HG02981 (cell line): ENCODE measurements at regions not wholly inside any gene's neighbourhood (a gene's known extent, or its start where the extent isn't known, plus 50 kb on each side); places are given as distances from the start of the nearest gene placed in this dataset.

ENCODE experiments used
- ATAC-seq: cut with Tn5 transposase; IDR thresholded peaks from one replicate; pipeline ENCODE4 v1.9.1; 2021; ENCODE audit warnings: mild to moderate bottlenecking, moderate library complexity; ENCODE audit not compliant: unreplicated experiment

DNA sequence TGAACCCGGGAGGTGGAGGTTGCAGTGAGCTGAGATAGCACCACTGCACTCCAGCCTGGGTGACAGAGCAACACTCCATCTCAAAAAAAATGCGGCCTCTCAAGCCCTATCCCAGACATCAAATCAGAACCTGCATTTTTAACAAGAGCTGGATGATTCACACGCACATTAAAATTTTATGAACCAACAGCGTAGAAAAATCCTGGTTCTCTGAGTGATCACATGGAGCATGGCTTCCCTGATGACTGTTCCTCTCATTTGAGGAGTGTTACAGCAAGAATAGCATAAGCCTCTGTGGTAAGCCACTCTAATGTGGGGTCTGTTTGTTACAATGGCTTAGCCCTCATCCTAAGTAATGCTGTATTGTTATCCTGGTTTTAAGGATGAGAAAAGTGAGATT is 163.6 kb downstream of the BRMS1L start:
- ATAC-seq: no peak

DNA sequence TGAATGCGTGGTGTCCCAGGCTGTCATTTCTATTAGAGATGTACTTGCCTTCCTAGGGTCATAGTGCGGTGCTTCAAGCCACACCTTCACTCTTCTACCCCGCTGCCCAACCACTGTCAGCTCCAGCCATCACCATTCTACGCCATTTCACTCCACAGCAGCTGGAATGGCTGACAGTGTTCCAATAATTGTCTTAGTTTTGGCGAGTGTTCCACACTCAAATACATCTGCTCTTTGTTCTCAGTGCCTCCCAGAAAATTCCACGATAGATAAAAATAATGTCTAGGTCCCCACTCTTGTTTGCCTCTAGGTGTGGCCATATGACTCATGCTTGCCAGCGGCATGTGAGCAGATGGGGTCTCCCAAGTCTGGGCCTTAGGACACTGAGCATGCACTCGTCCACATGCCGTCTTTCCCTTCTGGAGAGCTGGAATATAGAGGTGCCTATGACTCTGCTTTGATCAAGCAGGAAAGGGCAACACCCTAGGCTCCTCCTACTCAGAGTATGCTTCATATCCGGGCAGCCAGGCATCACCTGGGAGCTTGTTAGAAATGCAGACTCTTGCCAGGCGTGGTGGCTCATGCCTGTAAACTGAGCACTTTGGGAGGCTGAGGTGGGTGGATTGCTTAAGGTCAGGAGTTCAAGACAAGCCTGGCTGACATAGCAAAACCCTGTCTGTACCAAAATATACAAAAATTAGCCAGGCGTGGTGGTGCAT is 163.0 kb downstream of the BRMS1L start:
- ATAC-seq: no peak

DNA sequence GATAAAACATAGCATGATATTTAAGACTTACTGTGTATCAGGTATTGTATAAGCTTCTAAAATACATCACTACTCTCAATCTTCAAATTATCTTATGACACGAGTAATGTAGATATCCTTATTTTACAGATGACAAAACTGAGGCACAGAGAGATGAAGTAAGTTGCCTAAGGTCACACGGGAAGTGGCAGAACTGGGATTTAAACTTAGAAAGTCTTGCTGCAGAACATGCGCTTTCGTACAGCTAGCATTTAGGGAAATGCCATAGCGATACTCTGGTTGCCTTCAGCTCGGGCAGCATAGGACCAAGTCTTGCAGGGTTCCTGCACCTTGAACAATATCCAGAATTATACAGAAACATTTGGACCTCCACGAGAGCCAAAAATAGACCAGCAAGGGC is 162.4 kb downstream of the BRMS1L start:
- ATAC-seq: no peak

DNA sequence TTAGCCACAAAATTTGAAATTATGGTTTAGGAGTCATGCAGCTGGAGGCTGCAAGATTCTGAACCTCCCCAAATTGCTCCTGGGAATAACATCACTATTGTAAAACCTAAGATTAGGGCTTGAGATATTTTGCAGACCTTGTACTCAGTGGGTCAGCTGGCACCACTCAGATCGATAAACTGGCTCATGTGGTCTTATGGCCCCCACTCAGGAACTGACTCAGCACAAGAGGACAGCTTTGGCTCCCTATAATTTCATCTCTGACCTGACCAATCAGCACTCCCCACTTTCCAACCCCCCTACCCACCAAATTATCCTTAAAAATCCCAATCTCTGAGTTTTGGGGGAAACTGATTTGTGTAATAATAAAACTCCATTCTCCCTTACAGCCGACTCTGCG is 161.6 kb downstream of the BRMS1L start:
- ATAC-seq: no peak

DNA sequence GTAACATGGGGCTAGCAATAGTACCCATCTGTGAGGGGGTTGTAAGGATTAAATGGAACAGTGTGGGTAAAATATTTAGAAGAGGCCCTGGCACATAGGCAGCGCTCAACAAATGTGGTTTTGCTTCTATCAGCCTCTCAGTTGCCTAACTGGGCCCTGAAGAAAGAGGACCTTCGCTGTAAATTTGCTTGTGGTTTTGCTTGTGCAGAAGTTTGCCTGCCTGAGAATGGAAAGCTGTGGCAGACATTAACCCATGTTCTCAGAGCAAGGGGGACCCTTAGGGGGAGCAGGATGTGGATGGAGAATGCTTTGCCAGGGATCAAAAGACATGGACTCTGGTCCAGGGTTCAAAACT is 160.1 kb downstream of the BRMS1L start:
- ATAC-seq: no peak

DNA sequence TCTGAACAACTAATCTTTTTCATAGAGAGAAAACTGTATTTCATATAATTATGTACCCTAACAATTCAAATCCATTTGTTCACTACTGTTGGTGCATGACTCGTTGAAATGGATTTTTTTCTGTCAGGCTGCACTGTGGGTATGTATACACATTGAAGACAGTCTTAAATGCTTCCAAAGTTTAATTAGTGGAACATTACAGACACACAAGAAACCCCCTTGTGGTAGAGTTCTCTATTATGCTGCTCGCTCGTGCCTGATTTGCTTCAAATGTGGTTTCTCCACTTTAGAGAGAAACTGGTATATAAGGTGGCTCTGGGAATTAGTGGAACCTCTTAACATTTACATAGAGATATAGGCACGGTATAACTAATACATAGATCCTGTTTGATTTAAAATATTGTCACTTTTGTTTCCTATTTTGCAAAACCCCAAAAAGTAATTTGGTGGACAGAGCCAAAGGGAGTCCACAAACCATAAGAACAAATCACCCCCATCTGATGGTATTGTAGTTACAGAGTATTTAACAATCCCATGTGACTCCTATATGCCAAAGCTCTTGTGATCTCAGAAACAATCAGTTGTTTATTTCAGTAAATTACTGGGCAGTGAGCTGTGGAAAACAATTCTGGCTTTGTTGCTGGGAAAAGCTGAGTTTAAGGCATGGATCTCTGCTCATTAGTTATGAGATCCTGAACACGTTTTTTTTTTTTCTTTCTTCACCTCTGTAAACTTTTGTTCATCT is 159.5 kb downstream of the BRMS1L start:
- peak; percentile 52 for ATAC-seq

DNA sequence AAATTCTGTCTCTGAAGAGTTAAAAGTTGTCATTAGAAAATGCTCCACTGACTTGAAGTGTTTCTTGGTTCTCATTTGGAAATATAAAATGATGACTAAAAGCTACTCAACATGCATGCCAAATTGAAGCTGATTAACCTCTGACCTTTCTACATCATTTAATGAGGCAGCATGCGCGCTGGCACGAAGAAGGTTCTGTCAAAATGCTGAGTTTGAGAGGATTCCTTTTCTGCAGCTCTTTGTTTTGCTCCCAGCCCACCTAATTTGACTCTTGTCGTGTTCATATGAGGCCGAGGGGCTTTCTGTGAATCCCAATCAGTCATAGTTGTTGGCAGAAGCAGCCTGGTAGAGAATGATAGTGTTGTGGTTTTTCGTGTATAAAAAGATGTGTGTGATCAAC is 153.4 kb downstream of the BRMS1L start:
- no peak for ATAC-seq

DNA sequence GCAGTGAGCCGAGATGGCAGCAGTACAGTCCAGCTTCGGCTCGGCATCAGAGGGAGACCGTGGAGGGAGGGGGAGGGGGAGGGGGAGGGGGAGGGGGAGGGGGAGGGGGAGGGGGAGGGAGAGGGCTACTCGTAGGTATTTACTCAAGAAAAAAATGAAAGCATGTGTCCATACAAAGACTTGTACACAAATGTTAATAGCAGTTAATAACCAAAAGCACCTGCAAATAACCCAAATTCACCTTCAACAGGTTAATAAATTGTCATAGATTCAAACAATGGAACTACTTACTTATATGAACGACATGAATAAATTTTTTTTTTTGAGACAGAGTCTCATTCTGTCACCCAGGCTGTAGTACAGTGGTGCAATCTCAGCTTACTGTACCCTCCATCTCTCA is 152.4 kb downstream of the BRMS1L start:
- ATAC-seq: no peak

DNA sequence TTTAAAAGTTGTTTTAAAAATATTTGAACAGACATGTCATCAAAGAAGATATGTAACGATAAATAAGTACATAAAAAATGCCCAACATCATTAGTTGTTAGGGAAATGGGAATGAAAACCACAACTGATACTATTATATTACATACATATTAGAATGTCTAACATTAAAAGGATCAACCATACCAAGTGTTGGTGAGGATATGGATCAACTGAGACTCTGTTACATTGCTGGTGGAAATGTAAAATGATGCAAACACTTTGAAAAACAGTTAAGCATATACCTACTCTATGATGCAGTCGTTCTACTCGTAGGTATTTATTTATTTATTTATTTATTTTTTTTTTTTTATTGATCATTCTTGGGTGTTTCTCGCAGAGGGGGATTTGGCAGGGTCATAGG is 149.7 kb downstream of the BRMS1L start:
- ATAC-seq: no peak

DNA sequence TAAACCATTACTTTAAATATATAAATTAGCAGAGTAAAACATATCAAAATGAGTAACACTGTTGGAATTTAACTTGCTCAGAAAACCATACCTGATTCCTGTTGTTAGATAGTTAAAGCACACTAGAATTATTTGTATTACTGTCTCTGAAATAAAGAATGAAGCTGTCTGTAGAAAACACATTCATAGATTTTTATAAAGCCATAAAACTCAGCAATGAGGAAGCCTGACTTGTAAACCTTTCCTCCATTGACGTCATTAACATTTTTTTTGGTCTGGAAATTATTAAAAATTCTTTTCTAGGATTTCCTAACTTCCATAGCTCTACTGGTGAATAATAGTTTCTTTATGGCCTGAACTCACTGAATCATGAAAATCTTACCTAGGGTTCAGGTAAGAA is 147.6 kb downstream of the BRMS1L start:
- ATAC-seq: no peak

DNA sequence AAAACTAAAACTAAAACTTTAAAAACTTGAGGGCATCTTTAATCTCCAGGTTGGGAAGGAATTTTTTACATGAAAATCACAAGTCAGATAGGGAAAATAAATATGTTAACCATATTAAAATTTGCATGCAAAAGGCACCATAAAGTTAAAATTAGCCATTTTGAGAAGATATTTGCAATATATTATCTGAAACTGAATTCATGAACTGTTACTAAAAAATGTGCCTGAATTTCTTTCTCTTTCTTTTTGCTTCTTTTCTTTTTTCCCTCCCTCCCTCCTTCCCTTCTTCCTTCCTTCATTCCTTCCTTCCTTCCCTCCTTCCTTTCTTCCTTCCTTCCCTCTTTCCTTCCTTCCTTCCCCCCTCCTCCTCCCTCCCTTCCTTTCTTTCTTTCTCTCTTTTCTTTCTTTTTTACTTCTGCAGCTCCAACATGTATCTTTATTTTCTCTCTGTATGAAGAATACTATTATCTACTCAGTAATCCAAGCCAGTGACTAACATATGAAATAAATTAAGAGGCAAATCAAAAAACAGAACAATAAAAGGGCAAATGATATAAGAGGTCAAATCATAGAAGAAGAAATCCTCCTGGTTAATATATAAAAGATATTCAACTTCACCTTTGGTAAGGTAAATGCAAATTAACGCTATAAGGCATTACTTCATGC is 146.0 kb downstream of the BRMS1L start:
- ATAC-seq: no peak

DNA sequence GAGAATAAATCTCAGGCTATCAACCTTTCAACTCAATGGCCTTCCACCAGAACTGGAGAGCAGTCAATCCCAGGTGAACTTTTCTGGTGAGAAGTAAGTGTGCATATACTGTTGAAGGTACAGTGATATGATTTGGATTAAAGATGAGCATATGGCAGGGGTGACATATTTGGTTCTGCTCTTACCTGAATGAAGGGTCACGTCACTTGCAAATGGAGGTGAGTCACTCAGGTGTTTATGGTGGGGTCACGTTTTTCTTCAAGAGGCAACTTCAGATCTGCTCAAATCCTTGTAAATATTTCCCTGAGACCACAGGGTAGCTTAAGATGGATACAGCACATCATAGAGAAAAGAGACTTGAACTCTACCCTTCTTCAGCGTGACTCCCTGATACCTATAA is 143.2 kb downstream of the BRMS1L start:
- no peak for ATAC-seq

DNA sequence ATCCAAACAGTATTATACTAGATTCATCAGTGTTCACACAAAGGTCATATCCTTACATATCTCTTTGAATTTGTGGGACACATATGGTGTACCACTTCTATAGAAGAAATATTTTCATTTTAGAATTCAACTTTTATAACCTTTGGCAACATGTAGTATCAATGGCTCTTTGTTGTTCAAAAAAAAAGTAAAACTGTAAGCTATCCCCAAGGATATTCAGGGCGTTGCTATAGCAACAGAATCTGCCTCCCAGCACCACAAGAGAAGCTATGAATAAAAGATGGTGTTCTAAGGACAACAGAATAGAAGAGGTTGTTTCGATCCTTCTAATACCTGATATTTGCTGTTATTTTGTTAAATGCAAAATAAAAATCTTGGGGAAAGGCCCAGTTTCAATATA is 139.3 kb downstream of the BRMS1L start:
- no peak for ATAC-seq

DNA sequence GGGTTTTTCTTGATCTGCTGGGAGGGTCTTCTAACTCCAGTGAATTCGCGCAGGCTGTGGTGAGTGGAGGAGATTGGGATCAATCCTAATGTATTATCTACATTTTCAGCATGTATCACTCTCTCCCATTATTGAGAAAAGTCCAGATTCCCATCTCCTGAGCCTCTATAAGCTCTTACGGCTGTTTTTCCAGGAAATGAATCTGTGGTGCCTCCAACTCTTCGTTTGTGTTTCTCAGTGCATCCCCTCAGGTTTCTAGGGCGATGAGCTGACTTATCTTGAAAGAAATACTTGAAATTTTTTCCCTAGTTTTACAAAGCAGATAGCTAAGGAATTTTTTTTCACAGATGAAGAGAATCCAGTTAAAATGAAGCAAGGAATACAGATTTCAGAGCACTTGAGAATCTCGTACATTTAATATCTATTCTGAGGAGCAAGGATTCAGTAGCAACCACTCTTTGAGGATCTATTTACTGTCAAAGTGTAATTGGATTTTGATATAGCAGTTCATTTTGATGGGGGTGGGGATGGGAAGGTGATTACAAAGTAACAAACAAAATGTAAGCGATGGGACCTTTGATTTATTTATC is 138.7 kb downstream of the BRMS1L start:
- no peak for ATAC-seq

DNA sequence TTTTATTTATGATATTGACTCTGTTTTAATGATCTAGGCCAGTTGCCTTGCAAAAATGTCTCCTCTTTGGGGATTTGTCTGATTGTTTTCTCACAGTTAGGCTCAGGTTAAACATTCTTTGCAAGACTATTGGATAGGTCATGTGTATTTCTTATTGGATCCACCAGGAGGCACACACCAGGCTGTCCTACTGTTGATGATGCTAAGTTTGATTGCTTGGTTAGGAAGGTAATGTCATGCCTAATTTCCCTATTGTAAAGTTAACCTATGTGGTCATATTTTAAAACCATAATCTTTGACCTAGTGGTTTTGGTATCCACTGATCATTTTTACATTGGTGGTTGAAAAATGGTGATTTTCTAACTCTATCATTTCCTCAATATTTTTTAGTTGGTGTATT is 137.1 kb downstream of the BRMS1L start:
- peak; percentile 63 for ATAC-seq

DNA sequence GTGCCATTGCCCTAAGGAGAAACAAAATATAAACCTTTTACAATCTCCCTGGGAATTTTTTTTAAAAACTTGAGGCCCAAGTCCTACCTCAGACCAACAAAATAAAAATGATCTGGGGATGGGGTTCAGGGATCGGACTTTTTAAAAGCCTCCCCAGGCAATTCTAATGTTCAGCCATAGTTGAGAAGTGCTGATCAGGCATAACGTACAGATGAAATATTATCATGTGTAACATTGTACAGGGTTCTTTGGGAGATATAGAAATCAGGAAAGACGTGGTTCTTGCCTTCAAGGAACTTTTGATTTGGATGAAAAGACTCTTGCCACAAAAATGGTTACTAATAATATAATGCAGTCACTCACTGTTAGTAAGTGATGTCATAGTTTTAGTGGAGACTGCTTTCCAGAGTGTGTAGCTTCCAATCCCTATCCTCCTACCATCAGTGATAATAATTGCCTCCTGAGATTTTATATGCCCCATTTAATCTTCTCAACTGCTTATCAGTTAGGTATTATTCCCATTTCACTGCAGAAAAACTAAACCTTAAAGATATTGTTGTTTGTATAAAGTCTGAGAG is 135.6 kb downstream of the BRMS1L start:
- ATAC-seq: no peak

DNA sequence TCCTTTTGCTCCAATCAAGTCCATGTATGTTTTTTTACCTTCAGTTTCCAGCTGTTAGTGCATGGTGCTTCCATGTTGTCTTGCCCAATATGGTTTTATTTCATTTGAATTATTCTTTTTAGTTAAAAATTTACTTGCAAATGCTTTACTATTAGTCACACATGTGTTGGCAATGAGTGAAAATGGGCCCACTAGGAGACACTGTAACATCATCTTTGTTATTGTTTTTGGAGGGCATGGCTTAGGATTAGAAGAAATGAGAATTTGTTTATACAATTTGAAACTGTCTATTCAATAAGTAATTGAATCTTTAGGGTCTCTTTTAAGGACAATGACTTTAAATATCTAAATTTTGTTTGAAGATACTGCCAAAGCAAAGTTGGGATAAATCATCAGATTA is 133.7 kb downstream of the BRMS1L start:
- ATAC-seq: no peak

DNA sequence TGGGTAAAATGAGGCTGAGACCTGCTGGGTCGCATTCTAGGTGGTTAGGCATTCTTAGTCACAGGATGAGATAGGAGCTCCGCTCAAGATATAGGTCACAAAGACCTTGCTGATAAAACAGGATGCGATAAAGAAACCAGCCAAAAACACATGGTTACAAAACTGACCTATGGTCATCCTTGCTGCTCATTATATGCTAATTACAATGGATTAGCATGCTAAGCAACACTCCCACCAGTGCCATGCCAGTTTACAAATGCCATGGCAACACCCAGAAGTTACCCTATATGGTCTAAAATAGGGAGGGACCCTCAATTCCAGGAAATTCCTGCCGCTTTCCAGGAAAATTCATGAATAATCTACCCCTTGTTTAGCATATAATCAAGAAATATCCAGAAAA is 132.4 kb downstream of the BRMS1L start:
- ATAC-seq: no peak

DNA sequence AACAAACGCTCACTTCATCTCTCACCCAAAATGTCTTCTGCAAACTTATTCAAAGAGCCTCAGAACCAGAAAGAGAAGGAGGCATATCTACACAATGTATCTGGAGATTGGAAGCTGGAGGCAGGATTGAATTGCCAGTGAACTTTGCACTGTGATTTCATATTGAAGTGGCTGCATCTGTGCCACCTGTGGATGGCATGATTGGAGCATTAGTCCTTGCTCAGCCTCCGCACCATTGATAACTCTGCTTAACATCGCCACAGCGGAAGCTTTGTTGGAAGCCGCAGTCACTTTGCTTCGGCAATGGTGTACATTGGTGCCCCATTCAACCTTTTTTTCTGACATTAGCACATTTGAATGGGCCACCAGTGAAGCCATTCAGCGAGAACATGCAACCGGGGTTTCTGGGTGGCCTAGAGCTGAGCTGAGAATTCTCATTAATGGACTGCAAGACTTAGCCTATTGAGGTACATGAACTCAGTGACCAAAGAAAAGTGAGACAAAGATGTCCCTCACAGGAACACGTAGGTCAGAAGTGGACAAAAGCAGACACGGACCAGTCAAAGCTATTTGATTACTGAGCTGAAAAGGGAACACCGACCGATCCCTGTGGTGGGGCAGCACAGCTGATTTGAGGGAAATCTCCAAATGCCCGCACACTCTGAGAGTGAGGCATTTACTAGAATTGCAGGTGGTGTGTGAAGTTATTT is 130.4 kb downstream of the BRMS1L start:
- ATAC-seq: no peak

DNA sequence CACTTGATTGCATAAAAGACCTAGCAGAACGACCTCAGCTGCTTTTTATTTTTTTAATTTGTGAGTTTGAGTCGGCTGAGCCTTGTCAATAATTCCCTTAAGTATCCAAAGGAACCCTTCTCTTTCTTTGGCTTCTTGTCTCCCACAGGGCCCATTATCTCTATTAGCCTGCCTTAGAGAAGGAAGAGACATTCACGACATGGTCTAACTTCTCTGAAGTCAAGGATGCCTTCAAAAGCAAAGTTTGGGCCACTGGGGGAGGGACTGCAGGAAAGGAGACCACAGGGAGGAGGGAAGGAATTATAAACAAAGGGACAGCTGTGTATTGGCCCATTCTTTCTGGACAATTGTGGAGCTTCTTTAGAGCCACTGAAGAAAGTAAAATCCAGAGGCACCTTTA is 126.4 kb downstream of the BRMS1L start:
- ATAC-seq: no peak
